GM12878 (cell line): ENCODE measurements at regions not wholly inside any gene's neighbourhood (a gene's known extent, or its start where the extent isn't known, plus 50 kb on each side); places are given as distances from the start of the nearest gene placed in this dataset.

Source experiments
- ATAC-seq: fragments of 200-7000 bp; cut with Tn5 transposase; 3 replicates; pipeline ENCODE4 v1.9.1; 2020; ENCODE audit warnings: mild to moderate bottlenecking, moderate library complexity
- BruUV-seq: library from RNA; stranded (reverse); fragments of 400-500 nt; replicated peaks from 2 replicates; lab custom pipeline; 2021; lab: Mats Ljungman, UMichigan
- CTCF ChIA-PET: fragments of 300-600 bp; sonication (Branson Sonifier 250); formaldehyde crosslinking; extraction: SDS; loops from one replicate; lab custom pipeline; 2021; ENCODE audit warnings: inconsistent platforms; lab: Yijun Ruan, JAX
- POLR2A ChIA-PET: fragments of 350-600 bp; formaldehyde crosslinking; extraction: SDS; loops from one replicate; lab custom pipeline; 2021; ENCODE audit warnings: inconsistent platforms; lab: Charles Lee
- RAD21 ChIA-PET: fragments of 300-600 bp; sonication (Branson Sonifier 250); formaldehyde crosslinking; loops from one replicate; lab custom pipeline; 2023; ENCODE audit warnings: antibody characterized with exemption; ENCODE audit not compliant: unreplicated experiment; lab: Charles Lee
- SMC1A ChIA-PET: fragments of 300-600 bp; sonication (Branson Sonifier 250); formaldehyde crosslinking; loops from one replicate; lab custom pipeline; 2023; ENCODE audit not compliant: unreplicated experiment, uncharacterized antibody; lab: Charles Lee
- DNase-seq: peaks from one replicate; pipeline ENCODE4 v3.0.0-alpha.2; 2011; ENCODE audit warnings: low read depth, low spot score
- FAIRE-seq: peaks from 3 replicates; lab custom pipeline; 2011; peaks lifted over from hg19 to GRCh38; lab: Jason Lieb, UNC
- H2AFZ ChIP-seq: 2 replicates; pipeline ENCODE4 v1.6.0; 2011; ENCODE audit warnings: low read depth, low read length, control low read depth; ENCODE audit not compliant: control insufficient read depth
- H3K27ac ChIP-seq: 2 replicates; pipeline ENCODE4 v1.5.1; 2011; ENCODE audit warnings: control low read depth; ENCODE audit not compliant: control insufficient read depth, insufficient read depth
- H3K27me3 ChIP-seq, 2 experiments: replicated peaks in 1 of 2; 2 replicates each; pipeline versions ENCODE4 v1.6.0 to v1.6.1; 2011; ENCODE audit warnings: low read length in 1 of 2; ENCODE audit not compliant: control insufficient read depth in 2 of 2, insufficient read depth in 2 of 2
- H3K36me3 ChIP-seq, 2 experiments: 2 replicates each; pipeline ENCODE4 v1.5.1; 2011; ENCODE audit warnings: low read length in 1 of 2; ENCODE audit not compliant: control insufficient read depth in 2 of 2, insufficient read depth in 2 of 2
- H3K4me1 ChIP-seq: 2 replicates; pipeline ENCODE4 v1.6.1; 2011; ENCODE audit warnings: mild to moderate bottlenecking, low read length, moderate library complexity, mixed read lengths; ENCODE audit not compliant: control insufficient read depth, insufficient read depth
- H3K4me2 ChIP-seq: 2 replicates; pipeline ENCODE4 v1.6.0; 2011; ENCODE audit warnings: control low read depth; ENCODE audit not compliant: control insufficient read depth, insufficient read depth
- H3K4me3 ChIP-seq: fragments of 200-600 bp; sonication (generic); 2 replicates; pipeline ENCODE4 v1.5.1; 2016
- H3K79me2 ChIP-seq: 2 replicates; pipeline ENCODE4 v1.6.0; 2011; ENCODE audit warnings: low read length; ENCODE audit not compliant: control insufficient read depth, insufficient read depth
- H3K9ac ChIP-seq: 2 replicates; pipeline ENCODE4 v1.8.0; 2011; ENCODE audit warnings: low read length, control low read depth, mixed read lengths; ENCODE audit not compliant: control insufficient read depth, insufficient read depth
- H3K9me3 ChIP-seq: replicated peaks from 3 replicates; pipeline ENCODE4 v1.5.1; 2011; ENCODE audit warnings: mild to moderate bottlenecking, low read length; ENCODE audit not compliant: control insufficient read depth, insufficient read depth
- H4K20me1 ChIP-seq: 2 replicates; pipeline ENCODE4 v1.6.0; 2011; ENCODE audit not compliant: control insufficient read depth, insufficient read depth
- PRDM15 ChIP-seq: fragments of 450-650 bp; formaldehyde crosslinking; IDR thresholded peaks from 2 replicates; pipeline ENCODE4 v1.4.0; 2020; ENCODE audit warnings: mild to moderate bottlenecking, moderate library complexity
- WGBS: methylation state at CpG from one replicate; pipeline ENCODE4 v1.1.6; 2016; ENCODE audit warnings: low lambda C conversion rate; ENCODE audit not compliant: insufficient replicate concordance, insufficient coverage; ENCODE audit errors: missing lambda C conversion rate; 5-methylcytosine and 5-hydroxymethylcytosine counted together
- in situ Hi-C: fragments of 300-500 bp; cut with MboI; formaldehyde crosslinking; loops from 9 replicates; pipeline ENCODE4 v1.14.3; 2018; ENCODE audit warnings: mixed read lengths
- intact Hi-C: fragments of 100-400 bp; cut with micrococcal nuclease; formaldehyde crosslinking; loops from one replicate; pipeline ENCODE4 v1.14.2; 2022; ENCODE audit not compliant: unreplicated experiment

GRCh38 chr3:30077746-30078145, 528.7 kb upstream of the TGFBR2 start:
- H2AFZ ChIP-seq = no peak overlapping the region

More at GRCh38 chr3:30077746-30078145, 528.7 kb upstream of the TGFBR2 start:
- ChIA-PET SMC1A (no interaction called here), CTCF (interaction anchor here (1.2 kb wide), 1 partner anchor 64 kb away, joined by 5 read pairs; no protein-coding TSS in a partner anchor), RAD21 (no interaction called here), POLR2A (no interaction called here)
- H4K20me1 ChIP-seq = no peaks in the 10 kb centered on the region
- H3K27me3 ChIP-seq = no peaks in the 10 kb centered on the region
- in situ Hi-C loops (no loop called here), intact Hi-C loops (no loop called here)
- H3K4me3 ChIP-seq = no peak overlapping the region
- BruUV-seq = no TSS peak
- 22% methylated on average over 2 of the region's 2 CpGs for WGBS
- H3K4me1 ChIP-seq = no peaks in the 10 kb centered on the region
- no peaks in the 10 kb centered on the region for H3K36me3 ChIP-seq
- no peaks in the 10 kb centered on the region for H3K79me2 ChIP-seq
- H3K9me3 ChIP-seq = no peaks in the 10 kb centered on the region
- no peak overlapping the region for H3K4me2 ChIP-seq
- no peak for FAIRE-seq
- H3K27ac ChIP-seq = no peak overlapping the region
- no peak for TF ChIP-seq PRDM15
- no peak for ATAC-seq
- no peak for DNase-seq
- no peak overlapping the region for H3K9ac ChIP-seq
